CD4-positive, alpha-beta T cell (primary cell): ENCODE measurements at regions not wholly inside any gene's neighbourhood (a gene's known extent, or its start where the extent isn't known, plus 50 kb on each side); places are given as distances from the start of the nearest gene placed in this dataset.

Experiments used
- ATAC-seq: fragments of 200-7000 bp; cut with Tn5 transposase; one replicate; pipeline ENCODE4 v1.10.0; 2022; ENCODE audit warnings: mild to moderate bottlenecking; ENCODE audit not compliant: poor library complexity
- CTCF ChIA-PET: fragments of 350-600 bp; sonication (Branson Sonifier 250); formaldehyde crosslinking; loops from one replicate; lab custom pipeline; 2021; ENCODE audit warnings: antibody characterized with exemption, inconsistent platforms; lab: Charles Lee
- POLR2A ChIA-PET: fragments of 350-600 bp; sonication (Branson Sonifier 250); formaldehyde crosslinking; loops from one replicate; lab custom pipeline; 2021; ENCODE audit warnings: antibody characterized with exemption, inconsistent platforms; lab: Charles Lee
- DNase-seq, 14 experiments: peaks; one replicate each; pipeline ENCODE4 v3.0.0-alpha.2; 2013 to 2020; ENCODE audit warnings: mixed read lengths in 2 of 14
- H3K27ac ChIP-seq, 2 donors: one replicate each; pipeline versions ENCODE4 v1.5.1 to v1.7.0; 2013; ENCODE audit warnings: low read length in 2 of 2, low read depth in 1 of 2, mild to moderate bottlenecking in 1 of 2
- H3K27me3 ChIP-seq, 2 experiments: 1 replicate in 1 of 2; 2 replicates in 1 of 2; pipeline versions ENCODE4 v1.6.1 to v1.7.0; 2013; ENCODE audit warnings: low read length in 2 of 2, control low read depth in 1 of 2, mild to moderate bottlenecking in 1 of 2, moderate library complexity in 1 of 2; ENCODE audit not compliant: insufficient read depth in 2 of 2, control insufficient read depth in 1 of 2
- H3K36me3 ChIP-seq: one replicate; pipeline ENCODE4 v1.6.1; 2013; ENCODE audit warnings: low read length, control low read depth; ENCODE audit not compliant: insufficient read depth
- H3K4me1 ChIP-seq: one replicate; pipeline ENCODE4 v1.6.1; 2013; ENCODE audit warnings: low read length, control low read depth; ENCODE audit not compliant: insufficient read depth
- H3K4me3 ChIP-seq: one replicate; pipeline ENCODE4 v1.5.1; 2013; ENCODE audit warnings: mild to moderate bottlenecking, low read length, moderate library complexity
- H3K9me3 ChIP-seq, 2 experiments: 1 replicate in 1 of 2; 2 replicates in 1 of 2; pipeline versions ENCODE4 v1.6.1 to v1.7.0; 2013; ENCODE audit warnings: low read length in 2 of 2, mild to moderate bottlenecking in 2 of 2, control low read depth in 1 of 2, moderate library complexity in 1 of 2; ENCODE audit not compliant: control insufficient read depth in 1 of 2, insufficient read depth in 1 of 2
- H3K27ac Mint-ChIP-seq: one replicate; pipeline ENCODE4 v1.8.0; 2020; ENCODE audit warnings: mixed read lengths
- H3K27me3 Mint-ChIP-seq: one replicate; pipeline ENCODE4 v1.8.0; 2021; ENCODE audit warnings: mixed read lengths
- H3K36me3 Mint-ChIP-seq: one replicate; pipeline ENCODE4 v1.8.0; 2021; ENCODE audit warnings: low read depth, mixed read lengths
- H3K4me1 Mint-ChIP-seq: one replicate; pipeline ENCODE4 v1.8.0; 2021; ENCODE audit warnings: low read depth, mixed read lengths
- H3K4me3 Mint-ChIP-seq: one replicate; pipeline ENCODE4 v1.8.0; 2020; ENCODE audit warnings: mild to moderate bottlenecking, mixed read lengths
- H3K9me3 Mint-ChIP-seq: one replicate; pipeline ENCODE4 v1.8.0; 2020; ENCODE audit warnings: mixed read lengths
- intact Hi-C, 2 experiments: fragments of 100-400 bp; cut with DNase I in 1 of 2; cut with micrococcal nuclease in 1 of 2; formaldehyde crosslinking; loops; one replicate each; pipeline versions ENCODE4 v1.15.1 to v1.9.0; 2023 to 2025; cut with DNase I, micrococcal nuclease
- TF ChIP-seq, protein P1 (sequence below): fragments of 200-600 bp; IDR thresholded peaks from one replicate; pipeline ENCODE4 v1.8.0; 2022; ENCODE audit warnings: antibody characterized with exemption, mild to moderate bottlenecking

DNA sequence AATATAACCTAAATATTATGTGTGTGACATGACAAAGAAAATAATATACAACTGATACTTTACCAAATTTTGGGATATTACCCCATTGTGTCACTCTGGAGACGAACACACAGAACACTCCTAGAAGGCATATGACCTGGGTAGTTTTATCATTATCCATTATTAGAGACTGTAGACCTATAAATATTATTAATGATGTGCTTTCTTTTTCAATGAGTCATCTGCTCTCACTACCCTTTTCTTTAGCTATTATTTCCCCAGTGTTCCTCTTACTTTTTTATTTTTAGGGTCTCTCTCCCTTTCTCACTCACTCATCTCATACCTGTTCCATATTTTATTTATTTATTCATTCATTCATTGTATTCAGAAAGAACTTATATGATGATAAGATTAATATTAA is 143.3 kb upstream of the ITGA4 start:
- peaks cover 26% of the 10 kb centered on the region for H3K4me1 ChIP-seq

DNA sequence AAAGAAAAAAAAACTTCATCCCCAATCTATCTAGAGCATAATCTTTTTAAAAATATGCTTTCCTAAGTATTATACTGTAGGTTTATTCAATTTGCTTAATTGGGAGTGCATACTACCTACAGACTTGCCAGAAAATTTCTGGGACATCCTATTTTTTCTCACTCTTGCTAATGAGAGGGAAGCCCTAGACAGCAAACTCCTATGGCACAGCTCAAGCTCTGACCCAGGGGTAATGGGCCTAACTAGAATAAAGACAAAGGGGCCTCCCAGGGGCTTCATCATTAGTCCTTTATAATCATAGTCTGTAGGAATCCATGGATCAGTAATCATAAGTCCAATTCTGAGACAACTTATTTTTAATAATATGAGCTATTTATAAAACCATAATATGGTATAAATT is 142.6 kb upstream of the ITGA4 start:
- Mint-ChIP-seq H3K4me3 (no peak overlapping the region), H3K4me1 (peaks cover 50% of the 10 kb centered on the region), H3K27me3 (no peaks in the 10 kb centered on the region), H3K9me3 (no peaks in the 10 kb centered on the region), H3K36me3 (no peaks in the 10 kb centered on the region), H3K27ac (peak overlapping the region; percentile 93)
- Histone ChIP-seq H3K9me3 (no peaks in the 10 kb centered on the region), H3K4me1 (peaks cover 26% of the 10 kb centered on the region), H3K27ac (peak overlapping the region; percentile 21 to 26), H3K27me3 (no peaks in the 10 kb centered on the region), H3K36me3 (no peaks in the 10 kb centered on the region), H3K4me3 (no peak overlapping the region)
- POLR2A ChIA-PET, result interaction anchor here (1.1 to 4.1 kb wide), 3 partner anchors 9 to 143 kb away, joined by 4 to 28 read pairs (median 5); partner anchors contain the start of gene ITGA4
- ATAC-seq (no peak), DNase-seq (no peak)
- CTCF ChIA-PET, result interaction anchor here (1.2 to 1.7 kb wide), 2 partner anchors 143 to 152 kb away, joined by 3 to 5 read pairs; partner anchors contain the start of gene ITGA4
- TF ChIP-seq, protein P1, sequence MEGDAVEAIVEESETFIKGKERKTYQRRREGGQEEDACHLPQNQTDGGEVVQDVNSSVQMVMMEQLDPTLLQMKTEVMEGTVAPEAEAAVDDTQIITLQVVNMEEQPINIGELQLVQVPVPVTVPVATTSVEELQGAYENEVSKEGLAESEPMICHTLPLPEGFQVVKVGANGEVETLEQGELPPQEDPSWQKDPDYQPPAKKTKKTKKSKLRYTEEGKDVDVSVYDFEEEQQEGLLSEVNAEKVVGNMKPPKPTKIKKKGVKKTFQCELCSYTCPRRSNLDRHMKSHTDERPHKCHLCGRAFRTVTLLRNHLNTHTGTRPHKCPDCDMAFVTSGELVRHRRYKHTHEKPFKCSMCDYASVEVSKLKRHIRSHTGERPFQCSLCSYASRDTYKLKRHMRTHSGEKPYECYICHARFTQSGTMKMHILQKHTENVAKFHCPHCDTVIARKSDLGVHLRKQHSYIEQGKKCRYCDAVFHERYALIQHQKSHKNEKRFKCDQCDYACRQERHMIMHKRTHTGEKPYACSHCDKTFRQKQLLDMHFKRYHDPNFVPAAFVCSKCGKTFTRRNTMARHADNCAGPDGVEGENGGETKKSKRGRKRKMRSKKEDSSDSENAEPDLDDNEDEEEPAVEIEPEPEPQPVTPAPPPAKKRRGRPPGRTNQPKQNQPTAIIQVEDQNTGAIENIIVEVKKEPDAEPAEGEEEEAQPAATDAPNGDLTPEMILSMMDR, result no peak
- intact Hi-C loops, result no loop called here

More for the DNA sequence above, 143.3 kb upstream of the ITGA4 start:
- DNase-seq (no peak), ATAC-seq (no peak)
- Histone ChIP-seq H3K9me3 (no peaks in the 10 kb centered on the region), H3K4me3 (no peak overlapping the region), H3K27me3 (no peaks in the 10 kb centered on the region), H3K27ac (peak overlapping the region; percentile 56 to 64), H3K36me3 (no peaks in the 10 kb centered on the region)
- no peaks in the 10 kb centered on the region for H3K36me3 Mint-ChIP-seq
- POLR2A ChIA-PET, result interaction anchor here (1.1 to 10.6 kb wide), 6 partner anchors 8 to 189 kb away, joined by 4 to 115 read pairs (median 5); partner anchors contain the start of gene ITGA4
- CTCF ChIA-PET, result interaction anchor here (1.4 to 1.7 kb wide), 2 partner anchors 143 to 153 kb away, joined by 3 to 5 read pairs; partner anchors contain the start of gene ITGA4
- H3K27me3 Mint-ChIP-seq, result no peaks in the 10 kb centered on the region
- peak overlapping the region; percentile 93 for H3K27ac Mint-ChIP-seq
- TF ChIP-seq, protein P1, result no peak
- intact Hi-C loops, result no loop called here
- H3K4me3 Mint-ChIP-seq, result peak overlapping the region; percentile 59
- no peaks in the 10 kb centered on the region for H3K9me3 Mint-ChIP-seq
- H3K4me1 Mint-ChIP-seq, result peaks cover 51% of the 10 kb centered on the region

DNA sequence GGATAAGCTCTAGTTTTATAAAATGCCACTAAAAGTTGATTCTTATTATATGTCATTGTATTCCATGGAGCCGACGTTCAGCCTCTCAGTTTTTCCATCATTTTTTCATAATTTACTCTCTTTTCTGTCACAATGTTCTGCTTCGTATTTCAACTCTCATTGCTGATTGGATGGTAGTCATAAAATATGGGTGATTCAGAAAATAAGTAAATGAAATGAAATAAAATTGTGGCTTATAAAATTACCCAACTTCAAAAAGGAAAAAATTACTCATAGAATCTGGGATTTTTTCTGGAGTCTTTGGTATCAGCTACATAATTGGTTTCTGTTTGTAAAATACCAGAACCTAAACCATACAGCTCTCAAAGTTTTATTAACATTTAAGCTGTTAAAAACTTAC is 139.7 kb upstream of the ITGA4 start:
- ATAC-seq (no peak), DNase-seq (no peak)
- H3K36me3 Mint-ChIP-seq, result no peaks in the 10 kb centered on the region
- peaks cover 49% of the 10 kb centered on the region for H3K4me1 Mint-ChIP-seq
- Histone ChIP-seq H3K4me3 (no peak overlapping the region), H3K27ac (no peak overlapping the region), H3K36me3 (no peaks in the 10 kb centered on the region), H3K27me3 (no peaks in the 10 kb centered on the region), H3K4me1 (peaks cover 8% of the 10 kb centered on the region), H3K9me3 (no peaks in the 10 kb centered on the region)
- no peak overlapping the region for H3K4me3 Mint-ChIP-seq
- ChIA-PET POLR2A (interaction anchor here (0.8 to 2.0 kb wide), 3 partner anchors 55 to 153 kb away, joined by 3 to 8 read pairs (median 4); partner anchors contain the start of gene ITGA4), CTCF (no interaction called here)
- H3K27me3 Mint-ChIP-seq, result no peaks in the 10 kb centered on the region
- no peaks in the 10 kb centered on the region for H3K9me3 Mint-ChIP-seq
- TF ChIP-seq, protein P1, result no peak
- no peak overlapping the region for H3K27ac Mint-ChIP-seq
- intact Hi-C loops, result no loop called here
